ENCODE measurements at regions not wholly inside any gene's neighbourhood (a gene's known extent, or its start where the extent isn't known, plus 50 kb on each side); places are given as distances from the start of the nearest gene placed in this dataset.

- no peak for TF ChIP-seq CTCF (IDR thresholded peaks at IDR 0.05)
- no peak for TF ChIP-seq POLR2AphosphoS5 (IDR thresholded peaks at IDR 0.05)
These were observed 103.7 kb upstream of the TGFBR2 start for GRCh38 chr3:30502742-30503073.
